ENCODE measurements at regions not wholly inside any gene's neighbourhood (a gene's known extent, or its start where the extent isn't known, plus 50 kb on each side); places are given as distances from the start of the nearest gene placed in this dataset.

GRCh38 chr11:26030399-26030798 lies 301.5 kb upstream of the ANO3 start:
- no peak for DNase-seq (ENCODE audit: low read depth)

- no peak for DNase-seq (ENCODE audit: low read depth)
These were observed 299.7 kb upstream of the ANO3 start for GRCh38 chr11:26032241-26032640.

- DNase-seq (ENCODE audit: low read depth) = no peak
These were observed 296.2 kb upstream of the ANO3 start for GRCh38 chr11:26035696-26036095.

GRCh38 chr11:26037716-26038115 lies 294.2 kb upstream of the ANO3 start:
- no peak for DNase-seq (ENCODE audit: low read depth)

- DNase-seq (ENCODE audit: low read depth) = no peak
These were observed 291.6 kb upstream of the ANO3 start for GRCh38 chr11:26040339-26040738.

- no peak for DNase-seq (ENCODE audit: low read depth)
These were observed 289.8 kb upstream of the ANO3 start for GRCh38 chr11:26042113-26042512.

- DNase-seq (ENCODE audit: low read depth) = no peak
These were observed 288.3 kb upstream of the ANO3 start for GRCh38 chr11:26043665-26044064.

GRCh38 chr11:26044389-26044788 lies 287.5 kb upstream of the ANO3 start:
- no peak for DNase-seq (ENCODE audit: low read depth)

- DNase-seq (ENCODE audit: low read depth) = no peak
These were observed 286.8 kb upstream of the ANO3 start for GRCh38 chr11:26045082-26045481.

GRCh38 chr11:26048271-26048670 lies 283.7 kb upstream of the ANO3 start:
- no peak for DNase-seq (ENCODE audit: low read depth)

- DNase-seq (ENCODE audit: low read depth) = no peak
These were observed 278.0 kb upstream of the ANO3 start for GRCh38 chr11:26053966-26054365.

GRCh38 chr11:26062660-26063059 lies 269.3 kb upstream of the ANO3 start:
- DNase-seq (ENCODE audit: low read depth) = no peak

- no peak for DNase-seq (ENCODE audit: low read depth)
These were observed 268.0 kb upstream of the ANO3 start for GRCh38 chr11:26063915-26064314.

GRCh38 chr11:26065944-26066343 lies 266.0 kb upstream of the ANO3 start:
- DNase-seq (ENCODE audit: low read depth) = no peak

- no peak for DNase-seq (ENCODE audit: low read depth)
These were observed 261.1 kb upstream of the ANO3 start for GRCh38 chr11:26070714-26071380.

GRCh38 chr11:26072614-26073153 lies 259.2 kb upstream of the ANO3 start:
- DNase-seq (ENCODE audit: low read depth) = no peak

GRCh38 chr11:26073646-26074045 lies 258.3 kb upstream of the ANO3 start:
- DNase-seq (ENCODE audit: low read depth) = no peak

- DNase-seq (ENCODE audit: low read depth) = no peak
These were observed 255.5 kb upstream of the ANO3 start for GRCh38 chr11:26076233-26076990.

GRCh38 chr11:26078231-26078821 lies 253.6 kb upstream of the ANO3 start:
- no peak for DNase-seq (ENCODE audit: low read depth)

- no peak for DNase-seq (ENCODE audit: low read depth)
These were observed 247.6 kb upstream of the ANO3 start for GRCh38 chr11:26084313-26084712.

GRCh38 chr11:26086028-26086427 lies 245.9 kb upstream of the ANO3 start:
- DNase-seq (ENCODE audit: low read depth) = no peak

GRCh38 chr11:26087120-26087935 lies 244.6 kb upstream of the ANO3 start:
- DNase-seq (ENCODE audit: low read depth) = no peak

Data from Daoy (cell line).